ENCODE measurements at regions not wholly inside any gene's neighbourhood (a gene's known extent, or its start where the extent isn't known, plus 50 kb on each side); places are given as distances from the start of the nearest gene placed in this dataset.

DNA sequence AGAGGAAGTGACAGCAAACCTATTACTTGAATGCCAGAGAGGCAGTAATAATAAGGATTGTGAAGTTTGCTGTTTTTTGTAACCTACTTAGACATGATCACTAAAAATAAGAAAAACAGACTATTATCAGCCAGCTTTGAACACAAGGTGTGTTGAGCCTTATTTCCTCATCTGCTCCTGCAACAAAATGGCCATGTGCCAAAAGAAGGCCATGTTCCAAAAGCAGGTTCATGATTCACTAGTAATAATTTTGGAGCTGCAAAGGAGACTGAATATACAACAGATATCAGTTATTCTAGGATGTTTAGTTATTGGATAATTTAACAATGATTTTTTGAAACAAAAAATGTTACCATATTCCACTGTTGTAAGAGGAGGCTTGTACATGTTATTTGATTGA, 578.7 kb downstream of the SQOR start:
- Mint-ChIP-seq H3K9me3 (ENCODE audit: low read depth) (peaks cover 10% of the 10 kb centered on the region), H3K27ac (no peak overlapping the region), H3K27me3 (no peaks in the 10 kb centered on the region), H3K4me1 (no peaks in the 10 kb centered on the region), H3K4me3 (no peak overlapping the region), H3K36me3 (ENCODE audit: low read depth) (no peaks in the 10 kb centered on the region)
- ATAC-seq (no peak), DNase-seq (no peak)
- ChIA-PET POLR2A (no interaction called here), CTCF (no interaction called here)
- intact Hi-C loops (cut with DNase I, micrococcal nuclease): no loop called here

- no peak overlapping the region for H3K4me3 Mint-ChIP-seq
- no peak overlapping the region for H3K27ac Mint-ChIP-seq
- no peaks in the 10 kb centered on the region for H3K27me3 Mint-ChIP-seq
- CTCF ChIA-PET: no interaction called here
- no peak for DNase-seq
- POLR2A ChIA-PET: no interaction called here
- no peak for ATAC-seq
- no peaks in the 10 kb centered on the region for H3K36me3 Mint-ChIP-seq (ENCODE audit: low read depth)
- intact Hi-C loops (cut with DNase I, micrococcal nuclease): no loop called here
- H3K9me3 Mint-ChIP-seq (ENCODE audit: low read depth): peaks cover 5% of the 10 kb centered on the region
- no peaks in the 10 kb centered on the region for H3K4me1 Mint-ChIP-seq
Measured at GRCh38 chr15:46222826-46223225, 588.0 kb downstream of the SQOR start.

DNA sequence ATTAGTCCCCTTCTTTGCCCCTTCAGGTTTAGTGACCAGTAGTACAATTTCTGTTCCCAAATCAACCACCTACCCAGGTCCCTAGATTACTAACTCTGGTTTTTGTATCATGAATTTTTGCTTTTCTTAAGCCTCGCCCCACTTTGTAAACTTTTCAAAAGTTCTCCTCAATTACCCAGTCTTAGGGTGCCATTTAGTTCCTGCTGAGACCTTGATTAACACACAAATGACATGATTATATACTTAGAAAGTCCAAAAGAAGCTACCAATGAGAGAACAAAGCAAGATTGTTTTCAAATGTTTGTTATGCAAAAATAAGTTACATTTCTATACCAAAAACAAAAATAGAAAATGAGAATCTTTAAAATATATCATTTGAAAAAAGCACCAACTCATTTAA, 594.4 kb downstream of the SQOR start:
- ChIA-PET POLR2A (no interaction called here), CTCF (interaction anchor here (0.6 kb wide), 1 partner anchor 612 kb away, joined by 3 read pairs; no protein-coding TSS in a partner anchor)
- Mint-ChIP-seq H3K27ac (no peak overlapping the region), H3K36me3 (ENCODE audit: low read depth) (no peaks in the 10 kb centered on the region), H3K27me3 (no peaks in the 10 kb centered on the region), H3K4me1 (no peaks in the 10 kb centered on the region), H3K9me3 (ENCODE audit: low read depth) (no peaks in the 10 kb centered on the region), H3K4me3 (no peak overlapping the region)
- intact Hi-C loops (cut with DNase I, micrococcal nuclease): no loop called here
- ATAC-seq (no peak), DNase-seq (no peak)

- H3K27ac Mint-ChIP-seq: no peak overlapping the region
- H3K27me3 Mint-ChIP-seq: no peaks in the 10 kb centered on the region
- intact Hi-C loops (cut with DNase I, micrococcal nuclease): no loop called here
- ChIA-PET POLR2A (no interaction called here), CTCF (no interaction called here)
- no peak overlapping the region for H3K4me3 Mint-ChIP-seq
- H3K4me1 Mint-ChIP-seq: no peaks in the 10 kb centered on the region
- DNase-seq: no peak
- H3K9me3 Mint-ChIP-seq (ENCODE audit: low read depth): peaks cover 2% of the 10 kb centered on the region
- H3K36me3 Mint-ChIP-seq (ENCODE audit: low read depth): no peaks in the 10 kb centered on the region
- ATAC-seq: no peak
Measured at GRCh38 chr15:46231786-46232185, 597.0 kb downstream of the SQOR start.

DNA sequence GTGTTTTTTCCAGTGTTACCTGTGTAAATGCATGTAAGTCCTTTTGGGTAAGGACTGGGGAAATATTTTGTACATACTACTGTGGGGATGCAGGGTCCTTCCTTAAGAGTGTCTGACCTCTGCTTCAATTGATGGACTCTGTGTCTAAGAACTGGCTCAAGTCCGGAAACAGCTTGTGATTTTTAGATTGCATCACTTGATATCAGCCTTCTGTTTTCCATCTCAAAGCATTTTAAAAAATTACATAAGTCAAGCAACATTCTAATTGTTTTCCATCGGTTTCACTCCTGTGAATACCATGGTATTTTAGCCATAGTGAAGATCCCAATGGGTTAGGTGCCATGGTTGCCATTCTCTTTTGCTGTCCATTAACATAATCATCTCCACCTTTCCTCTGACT, 597.6 kb downstream of the SQOR start:
- DNase-seq: no peak
- ChIA-PET POLR2A (no interaction called here), CTCF (no interaction called here)
- H3K27ac Mint-ChIP-seq: no peak overlapping the region
- H3K4me1 Mint-ChIP-seq: no peaks in the 10 kb centered on the region
- ATAC-seq: no peak
- no peaks in the 10 kb centered on the region for H3K27me3 Mint-ChIP-seq
- peaks cover 2% of the 10 kb centered on the region for H3K9me3 Mint-ChIP-seq (ENCODE audit: low read depth)
- intact Hi-C loops (cut with DNase I, micrococcal nuclease): no loop called here
- no peak overlapping the region for H3K4me3 Mint-ChIP-seq
- H3K36me3 Mint-ChIP-seq (ENCODE audit: low read depth): no peaks in the 10 kb centered on the region

GRCh38 chr15:46242935-46243334, 608.1 kb downstream of the SQOR start:
- POLR2A ChIA-PET: no interaction called here
- Mint-ChIP-seq H3K27ac (no peak overlapping the region), H3K4me1 (no peaks in the 10 kb centered on the region), H3K4me3 (no peak overlapping the region), H3K27me3 (peaks cover 4% of the 10 kb centered on the region), H3K36me3 (ENCODE audit: low read depth) (no peaks in the 10 kb centered on the region), H3K9me3 (ENCODE audit: low read depth) (peaks cover 7% of the 10 kb centered on the region)
- ATAC-seq (no peak), DNase-seq (no peak)
- CTCF ChIA-PET: interaction anchor here (1.1 kb wide), 1 partner anchor 58 kb away, joined by 3 read pairs; no protein-coding TSS in a partner anchor
- intact Hi-C loops (cut with DNase I, micrococcal nuclease): no loop called here

DNA sequence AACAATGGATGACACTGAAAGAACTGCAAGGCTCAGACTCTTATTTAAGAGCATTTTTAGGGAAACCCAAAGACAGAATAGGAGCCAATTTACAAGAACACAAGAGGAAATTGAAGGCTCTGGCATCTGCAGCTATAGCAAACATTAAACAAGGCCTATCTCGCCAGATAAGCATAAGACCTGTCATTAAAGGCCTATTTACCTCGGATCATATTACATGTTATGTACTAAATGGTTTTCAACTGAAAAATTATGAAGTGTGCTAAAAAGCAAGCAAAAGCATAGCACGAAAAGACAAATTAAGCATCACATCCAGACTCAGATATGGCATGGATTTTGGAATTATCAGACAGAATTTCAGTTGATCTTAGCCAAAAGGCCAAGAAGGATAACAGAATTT, 617.1 kb downstream of the SQOR start:
- CTCF ChIA-PET: no interaction called here
- POLR2A ChIA-PET: no interaction called here
- intact Hi-C loops (cut with DNase I, micrococcal nuclease): no loop called here
- no peak overlapping the region for H3K27ac Mint-ChIP-seq
- H3K4me1 Mint-ChIP-seq: no peaks in the 10 kb centered on the region
- DNase-seq (no peak), ATAC-seq (no peak)
- H3K27me3 Mint-ChIP-seq: no peaks in the 10 kb centered on the region
- no peak overlapping the region for H3K4me3 Mint-ChIP-seq
- H3K9me3 Mint-ChIP-seq (ENCODE audit: low read depth): peaks cover 2% of the 10 kb centered on the region
- no peaks in the 10 kb centered on the region for H3K36me3 Mint-ChIP-seq (ENCODE audit: low read depth)

GRCh38 chr15:46258056-46258455, 623.2 kb downstream of the SQOR start:
- ChIA-PET POLR2A (no interaction called here), CTCF (interaction anchor here (0.6 kb wide), 1 partner anchor 72 kb away, joined by 3 read pairs; no protein-coding TSS in a partner anchor)
- no peaks in the 10 kb centered on the region for H3K27me3 Mint-ChIP-seq
- no peak for DNase-seq
- H3K4me3 Mint-ChIP-seq: no peak overlapping the region
- no peaks in the 10 kb centered on the region for H3K36me3 Mint-ChIP-seq (ENCODE audit: low read depth)
- H3K4me1 Mint-ChIP-seq: no peaks in the 10 kb centered on the region
- no peak for ATAC-seq
- intact Hi-C loops (cut with DNase I, micrococcal nuclease): no loop called here
- peaks cover 4% of the 10 kb centered on the region for H3K9me3 Mint-ChIP-seq (ENCODE audit: low read depth)
- no peak overlapping the region for H3K27ac Mint-ChIP-seq

GRCh38 chr15:46260937-46261336, 626.1 kb downstream of the SQOR start:
- Mint-ChIP-seq H3K36me3 (ENCODE audit: low read depth) (no peaks in the 10 kb centered on the region), H3K4me3 (no peak overlapping the region), H3K4me1 (no peaks in the 10 kb centered on the region), H3K27ac (no peak overlapping the region), H3K9me3 (ENCODE audit: low read depth) (peaks cover 6% of the 10 kb centered on the region), H3K27me3 (peaks cover 2% of the 10 kb centered on the region)
- intact Hi-C loops (cut with DNase I, micrococcal nuclease): no loop called here
- no peak for ATAC-seq
- CTCF ChIA-PET: no interaction called here
- no peak for DNase-seq
- POLR2A ChIA-PET: no interaction called here

DNA sequence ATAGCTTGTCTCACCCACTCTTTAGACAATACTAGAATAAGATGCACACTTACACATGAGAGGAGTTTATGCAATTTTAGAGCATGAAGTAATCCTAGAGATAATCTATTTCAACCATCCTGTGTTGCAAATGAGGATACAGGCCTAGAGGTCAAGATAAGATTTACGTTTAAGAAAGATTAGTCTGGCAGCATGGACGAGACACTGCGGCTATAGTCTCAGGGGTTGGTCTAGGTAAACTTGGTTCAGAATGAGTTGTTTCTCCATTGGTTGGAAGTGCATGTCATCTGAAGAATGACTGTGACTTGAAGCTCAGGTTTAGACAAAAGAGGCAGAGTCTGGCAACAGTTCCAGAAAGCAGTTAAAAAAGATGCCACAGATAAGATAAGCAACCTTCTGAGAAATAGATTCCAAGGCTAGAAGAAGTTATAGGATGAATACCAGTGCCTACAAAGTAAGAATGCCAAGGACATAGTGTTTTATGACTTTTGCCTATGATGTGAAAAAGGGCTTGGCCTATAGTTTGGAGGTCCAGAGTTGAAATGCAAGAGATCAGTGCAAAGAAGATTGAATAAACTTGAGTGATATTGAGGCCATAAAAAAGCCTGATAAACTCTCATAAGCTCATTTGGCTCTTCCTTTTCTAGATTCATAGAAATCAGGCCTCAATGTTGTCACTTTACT, 631.0 kb downstream of the SQOR start:
- DNase-seq (no peak), ATAC-seq (no peak)
- CTCF ChIA-PET: no interaction called here
- POLR2A ChIA-PET: no interaction called here
- intact Hi-C loops (cut with DNase I, micrococcal nuclease): no loop called here
- Mint-ChIP-seq H3K9me3 (ENCODE audit: low read depth) (peaks cover 3% of the 10 kb centered on the region), H3K4me3 (no peak overlapping the region), H3K4me1 (no peaks in the 10 kb centered on the region), H3K27me3 (peaks cover 3% of the 10 kb centered on the region), H3K36me3 (ENCODE audit: low read depth) (no peaks in the 10 kb centered on the region), H3K27ac (no peak overlapping the region)

DNA sequence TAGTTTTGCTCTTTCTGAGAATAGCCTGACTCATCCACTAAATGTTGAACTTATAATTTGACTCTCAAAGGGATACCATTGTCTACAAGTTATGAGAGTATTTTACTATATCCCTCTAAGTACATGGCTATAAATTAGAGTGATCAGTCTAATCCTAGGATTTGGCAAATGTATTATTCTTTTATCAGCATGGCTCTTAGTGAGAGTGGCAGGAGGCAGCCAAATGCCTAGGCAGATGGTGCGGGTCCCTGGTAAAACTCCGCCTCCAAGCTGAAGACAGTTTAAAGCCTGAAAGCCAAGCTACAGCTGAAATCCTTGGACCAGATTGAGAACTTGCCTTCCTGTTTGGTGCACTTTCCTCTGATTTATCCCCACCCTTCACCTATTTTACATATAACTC, 631.8 kb downstream of the SQOR start:
- Mint-ChIP-seq H3K27me3 (peaks cover 3% of the 10 kb centered on the region), H3K4me3 (no peak overlapping the region), H3K27ac (no peak overlapping the region), H3K9me3 (ENCODE audit: low read depth) (peaks cover 3% of the 10 kb centered on the region), H3K36me3 (ENCODE audit: low read depth) (no peaks in the 10 kb centered on the region), H3K4me1 (no peaks in the 10 kb centered on the region)
- CTCF ChIA-PET: no interaction called here
- intact Hi-C loops (cut with DNase I, micrococcal nuclease): no loop called here
- POLR2A ChIA-PET: no interaction called here
- ATAC-seq (no peak), DNase-seq (no peak)

- ATAC-seq (no peak), DNase-seq (no peak)
- Mint-ChIP-seq H3K4me1 (no peaks in the 10 kb centered on the region), H3K4me3 (no peak overlapping the region), H3K27ac (no peak overlapping the region), H3K9me3 (ENCODE audit: low read depth) (peaks cover 3% of the 10 kb centered on the region), H3K27me3 (peaks cover 3% of the 10 kb centered on the region), H3K36me3 (ENCODE audit: low read depth) (no peaks in the 10 kb centered on the region)
- intact Hi-C loops (cut with DNase I, micrococcal nuclease): no loop called here
- ChIA-PET CTCF (no interaction called here), POLR2A (no interaction called here)
Measured at GRCh38 chr15:46270481-46271147, 635.8 kb downstream of the SQOR start.

Measured in activated CD4-positive, alpha-beta T cell treated with anti-CD3 and anti-CD28 coated beads for 36 hours (primary cell).